Gastrocnemius medialis (tissue), 4 donors: ENCODE measurements at regions not wholly inside any gene's neighbourhood (a gene's known extent, or its start where the extent isn't known, plus 50 kb on each side); places are given as distances from the start of the nearest gene placed in this dataset.

Experiments
- ATAC-seq, 2 donors: fragments of 150-250 bp; one replicate each; pipeline ENCODE4 v1.9.1; 2016
- DNase-seq, 2 donors: peaks; one replicate each; pipeline ENCODE4 v3.0.0-alpha.2; 2019
- H3K27ac ChIP-seq, 4 donors: fragments of 200-600 bp; sonication (generic); 1 replicate in 1 of 4; 2 replicates in 3 of 4; pipeline ENCODE4 v1.5.1; 2016 to 2018; ENCODE audit warnings: mild to moderate bottlenecking in 2 of 4, moderate library complexity in 1 of 4
- H3K27me3 ChIP-seq, 3 donors: fragments of 200-600 bp; sonication (generic) in 2 of 3; 1 replicate in 1 of 3; 2 replicates in 2 of 3; pipeline versions ENCODE4 v1.5.1 to v1.6.0; 2016 to 2019; ENCODE audit warnings: mild to moderate bottlenecking in 1 of 3, moderate library complexity in 1 of 3
- H3K36me3 ChIP-seq, 2 donors: fragments of 200-600 bp; sonication (generic) in 1 of 2; one replicate each; pipeline ENCODE4 v1.5.1; 2017 to 2018
- H3K4me1 ChIP-seq, 2 donors: fragments of 200-600 bp; sonication (generic) in 1 of 2; one replicate each; pipeline ENCODE4 v1.5.1; 2016 to 2017; ENCODE audit warnings: mild to moderate bottlenecking in 2 of 2
- H3K4me3 ChIP-seq, 4 donors: fragments of 200-600 bp; sonication (generic) in 3 of 4; 1 replicate in 1 of 4; 2 replicates in 3 of 4; pipeline ENCODE4 v1.5.1; 2016 to 2019; ENCODE audit warnings: mild to moderate bottlenecking in 2 of 4
- H3K9me3 ChIP-seq, 3 donors: fragments of 200-600 bp; sonication (generic) in 2 of 3; 1 replicate in 1 of 3; 2 replicates in 2 of 3; pipeline ENCODE4 v1.5.1; 2016 to 2019
- POLR2A ChIP-seq, 2 donors: fragments of 450-650 bp; IDR thresholded peaks; one replicate each; pipeline ENCODE4 v1.6.1; 2017; ENCODE audit warnings: antibody characterized with exemption in 2 of 2, mild to moderate bottlenecking in 2 of 2, moderate library complexity in 2 of 2
- in situ Hi-C, 4 donors: fragments of 200-750 bp; cut with MboI; loops; one replicate each; pipeline versions ENCODE4 v1.15.0 to v1.8.0; 2017; ENCODE audit warnings: low sequenced_read_pairs in 4 of 4
- intact Hi-C: fragments of 100-400 bp; cut with DNase I; formaldehyde crosslinking; loops from one replicate; pipeline ENCODE4 v1.15.1; 2023; ENCODE audit warnings: low total_unique reads
- TF ChIP-seq, protein P1 (sequence below), 5 experiments: fragments of 450-650 bp in 3 of 5; fragments of 200-600 bp in 2 of 5; sonication (generic) in 2 of 5; IDR thresholded peaks in 4 of 5; conservative IDR thresholded peaks in 1 of 5; 1 replicate in 4 of 5; 2 replicates in 1 of 5; pipeline ENCODE4 v1.5.1; 2016 to 2019; ENCODE audit warnings: antibody characterized with exemption in 5 of 5, mild to moderate bottlenecking in 3 of 5, moderate library complexity in 3 of 5

DNA sequence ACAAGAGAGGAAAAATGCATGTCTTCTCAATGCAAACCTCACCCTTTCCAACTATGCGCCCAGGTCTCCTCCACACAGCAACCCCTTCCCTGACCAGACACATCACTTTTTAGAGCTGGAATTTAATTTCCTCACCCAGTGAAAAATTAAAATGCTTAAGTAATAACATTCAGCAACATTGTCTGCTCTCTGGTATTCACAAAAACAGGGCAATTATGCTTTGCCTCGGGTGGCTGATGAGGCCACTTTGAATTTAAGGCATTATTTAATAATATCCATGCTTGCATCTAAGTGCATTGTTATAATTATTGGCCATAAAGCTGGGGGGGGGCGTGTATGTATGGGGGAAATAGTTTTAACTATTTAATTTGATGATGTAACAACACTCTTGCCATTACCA lies 777.8 kb upstream of the NRSN1 start:
- no peak for DNase-seq
- in situ Hi-C loops, result no loop called here
- Histone ChIP-seq H3K27ac (no peak overlapping the region), H3K4me1 (no peaks in the 10 kb centered on the region), H3K27me3 (no peaks in the 10 kb centered on the region), H3K9me3 (no peaks in the 10 kb centered on the region), H3K4me3 (no peak overlapping the region), H3K36me3 (no peaks in the 10 kb centered on the region)
- ATAC-seq, result no peak
- no peak for TF ChIP-seq POLR2A (IDR thresholded peaks at IDR 0.05)
- TF ChIP-seq, protein P1, sequence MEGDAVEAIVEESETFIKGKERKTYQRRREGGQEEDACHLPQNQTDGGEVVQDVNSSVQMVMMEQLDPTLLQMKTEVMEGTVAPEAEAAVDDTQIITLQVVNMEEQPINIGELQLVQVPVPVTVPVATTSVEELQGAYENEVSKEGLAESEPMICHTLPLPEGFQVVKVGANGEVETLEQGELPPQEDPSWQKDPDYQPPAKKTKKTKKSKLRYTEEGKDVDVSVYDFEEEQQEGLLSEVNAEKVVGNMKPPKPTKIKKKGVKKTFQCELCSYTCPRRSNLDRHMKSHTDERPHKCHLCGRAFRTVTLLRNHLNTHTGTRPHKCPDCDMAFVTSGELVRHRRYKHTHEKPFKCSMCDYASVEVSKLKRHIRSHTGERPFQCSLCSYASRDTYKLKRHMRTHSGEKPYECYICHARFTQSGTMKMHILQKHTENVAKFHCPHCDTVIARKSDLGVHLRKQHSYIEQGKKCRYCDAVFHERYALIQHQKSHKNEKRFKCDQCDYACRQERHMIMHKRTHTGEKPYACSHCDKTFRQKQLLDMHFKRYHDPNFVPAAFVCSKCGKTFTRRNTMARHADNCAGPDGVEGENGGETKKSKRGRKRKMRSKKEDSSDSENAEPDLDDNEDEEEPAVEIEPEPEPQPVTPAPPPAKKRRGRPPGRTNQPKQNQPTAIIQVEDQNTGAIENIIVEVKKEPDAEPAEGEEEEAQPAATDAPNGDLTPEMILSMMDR (IDR thresholded peaks at IDR 0.05 in 4 of 5, conservative IDR thresholded peaks at IDR 0.05 in 1 of 5), result no peak
- intact Hi-C loops, result no loop called here

DNA sequence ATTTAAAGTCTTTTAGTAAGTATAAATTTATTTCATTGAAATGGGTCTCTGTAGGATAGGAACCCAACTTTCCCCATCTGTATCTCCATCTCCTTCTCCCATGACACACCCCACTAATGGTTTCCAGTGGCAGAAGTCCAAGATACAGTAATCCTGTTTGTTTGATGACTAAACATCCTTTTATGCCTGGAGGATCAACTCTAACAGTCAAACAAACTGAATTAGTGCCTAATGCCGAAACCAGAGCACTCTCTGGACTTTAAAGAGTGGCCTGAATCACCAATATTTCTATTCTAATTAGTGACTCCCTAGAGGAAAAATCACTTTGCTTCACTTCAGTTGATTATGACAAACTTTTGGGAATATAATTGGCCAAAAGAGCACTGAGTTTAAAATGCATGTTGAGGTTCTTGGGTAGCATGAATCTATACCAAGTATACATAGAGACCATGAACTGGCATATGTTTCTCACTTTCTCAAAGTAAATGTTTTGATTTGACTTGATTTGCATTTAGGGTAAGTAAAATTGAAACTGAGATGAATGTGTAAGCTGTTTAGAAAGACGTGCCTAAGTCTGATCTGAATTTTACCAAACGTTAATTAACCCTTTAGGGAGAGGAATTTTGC lies 776.4 kb upstream of the NRSN1 start:
- intact Hi-C loops, result no loop called here

DNA sequence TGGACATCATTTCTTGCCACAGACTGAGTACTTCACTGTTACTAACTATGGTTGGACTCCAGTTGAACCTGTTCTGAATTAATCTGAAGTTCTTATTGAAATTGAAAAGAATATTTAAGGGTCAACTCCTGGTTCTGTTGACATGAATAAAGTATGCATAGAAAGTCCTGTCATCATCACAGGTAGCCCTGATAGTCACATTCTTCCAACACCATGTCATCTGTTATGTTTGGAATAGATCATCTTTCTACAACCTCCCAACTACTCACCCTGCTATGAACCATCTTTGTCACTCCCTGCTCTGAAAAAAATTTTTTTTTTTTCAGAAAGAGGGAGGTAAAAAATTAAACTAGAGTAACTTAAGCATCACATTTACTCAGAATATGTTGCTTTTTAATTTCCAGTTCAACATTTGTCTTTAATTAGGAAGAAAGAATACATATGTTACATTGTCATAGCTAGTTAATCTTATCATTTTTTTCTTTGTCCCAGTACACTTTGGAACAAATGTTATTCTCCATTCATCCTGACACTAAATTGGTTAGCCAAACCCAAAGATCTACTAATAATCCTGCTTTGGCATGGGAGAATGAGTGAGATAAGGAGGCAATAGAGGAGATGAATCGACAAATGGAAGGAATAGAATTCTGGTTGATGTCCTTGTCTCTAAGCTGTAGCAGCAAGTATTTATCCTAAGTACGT lies 775.1 kb upstream of the NRSN1 start:
- H3K4me3 ChIP-seq, result no peak overlapping the region
- no peak for TF ChIP-seq POLR2A (IDR thresholded peaks at IDR 0.05)
- TF ChIP-seq, protein P1 (IDR thresholded peaks at IDR 0.05 in 4 of 5, conservative IDR thresholded peaks at IDR 0.05 in 1 of 5), result no peak
- no peaks in the 10 kb centered on the region for H3K4me1 ChIP-seq
- no peak overlapping the region for H3K27ac ChIP-seq
- no peaks in the 10 kb centered on the region for H3K36me3 ChIP-seq
- in situ Hi-C loops (no loop called here), intact Hi-C loops (no loop called here)
- H3K9me3 ChIP-seq, result no peaks in the 10 kb centered on the region
- no peak for DNase-seq
- no peaks in the 10 kb centered on the region for H3K27me3 ChIP-seq
- no peak for ATAC-seq

More for the DNA sequence above, 776.4 kb upstream of the NRSN1 start:
- no peak overlapping the region for H3K27ac ChIP-seq
- no peaks in the 10 kb centered on the region for H3K27me3 ChIP-seq
- TF ChIP-seq, protein P1 (IDR thresholded peaks at IDR 0.05 in 4 of 5, conservative IDR thresholded peaks at IDR 0.05 in 1 of 5), result no peak
- TF ChIP-seq POLR2A (IDR thresholded peaks at IDR 0.05), result no peak
- no peaks in the 10 kb centered on the region for H3K36me3 ChIP-seq
- in situ Hi-C loops, result no loop called here
- ATAC-seq (no peak), DNase-seq (no peak)
- no peaks in the 10 kb centered on the region for H3K4me1 ChIP-seq
- no peaks in the 10 kb centered on the region for H3K9me3 ChIP-seq
- no peak overlapping the region for H3K4me3 ChIP-seq

DNA sequence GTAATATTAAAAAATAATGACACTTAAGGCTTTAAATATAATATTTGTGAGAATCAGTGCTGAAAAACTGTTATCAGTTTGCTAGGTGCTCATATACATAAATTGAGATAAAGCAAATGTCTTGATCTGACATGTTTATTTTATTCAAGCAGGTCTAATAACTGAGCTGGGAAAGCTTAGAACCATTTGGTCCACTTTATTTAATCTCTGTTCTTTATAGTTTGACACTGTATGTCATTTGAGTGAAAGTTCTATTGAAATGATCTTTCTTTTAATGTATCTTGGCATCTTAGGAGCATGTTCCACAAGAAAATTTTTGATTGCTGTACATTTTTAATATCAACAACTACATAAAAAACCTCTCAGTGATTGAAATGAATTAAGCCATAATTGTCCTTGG lies 772.0 kb upstream of the NRSN1 start:
- intact Hi-C loops (no loop called here), in situ Hi-C loops (no loop called here)
- Histone ChIP-seq H3K27ac (no peak overlapping the region), H3K4me1 (no peaks in the 10 kb centered on the region), H3K36me3 (no peaks in the 10 kb centered on the region), H3K27me3 (no peaks in the 10 kb centered on the region), H3K4me3 (no peak overlapping the region), H3K9me3 (no peaks in the 10 kb centered on the region)
- DNase-seq (no peak), ATAC-seq (no peak)
- no peak for TF ChIP-seq POLR2A (IDR thresholded peaks at IDR 0.05)
- TF ChIP-seq, protein P1 (IDR thresholded peaks at IDR 0.05 in 4 of 5, conservative IDR thresholded peaks at IDR 0.05 in 1 of 5), result no peak
